ENCODE measurements at regions not wholly inside any gene's neighbourhood (a gene's known extent, or its start where the extent isn't known, plus 50 kb on each side); places are given as distances from the start of the nearest gene placed in this dataset.

- WGBS (ENCODE audit: insufficient coverage) = 15% methylated on average over 9 of the region's 11 CpGs
- POLR2A ChIA-PET = interaction anchor here (0.8 kb wide), 1 partner anchor 719 kb away, joined by 5 read pairs; no protein-coding TSS in a partner anchor
- H3K27me3 ChIP-seq (replicated peaks in 2 of 5; ENCODE audit: control insufficient read depth in 4 of 5, insufficient read depth in 5 of 5, low read length in 4 of 5) = peaks cover 0 to 46% (median 30%) of the 10 kb centered on the region in 5 experiments
- CTCF ChIA-PET = interaction anchor here (1.6 kb wide), 1 partner anchor 9 kb away, joined by 3 read pairs; no protein-coding TSS in a partner anchor
- peaks cover 4 to 22% (median 19%) of the 10 kb centered on the region in 4 experiments for H3K4me1 ChIP-seq (ENCODE audit: control extremely low read depth in 1 of 4, control insufficient read depth in 4 of 4, insufficient read depth in 4 of 4, low read length in 3 of 4)
- peak; percentile 62 to 90 (median 88) for DNase-seq
- H3K4me3 ChIP-seq (ENCODE audit: control insufficient read depth in 1 of 7, extremely low read depth in 1 of 7, insufficient read depth in 4 of 7, low read depth in 2 of 7, low read length in 6 of 7) = no peak overlapping the region
- no peaks in the 10 kb centered on the region for H3K36me3 ChIP-seq (ENCODE audit: control insufficient read depth in 4 of 4, insufficient read depth in 4 of 4, low read length in 3 of 4)
- H3K27ac ChIP-seq (ENCODE audit: insufficient read depth in 1 of 2, low read depth in 1 of 2, low read length in 2 of 2, poor library complexity in 1 of 2, severe bottlenecking in 2 of 2) = no peak overlapping the region
- no peaks in the 10 kb centered on the region for H3K9me3 ChIP-seq (ENCODE audit: control extremely low read depth in 1 of 5, control insufficient read depth in 4 of 5, insufficient read depth in 2 of 5, low read depth in 1 of 5, low read length in 4 of 5)
These were observed 69.8 kb upstream of the STEAP1B start for GRCh38 chr7:22569586-22570321.

- 80% methylated on average over 1 of the region's 4 CpGs for WGBS (ENCODE audit: insufficient coverage)
- Histone ChIP-seq H3K9me3 (ENCODE audit: control extremely low read depth in 1 of 5, control insufficient read depth in 4 of 5, insufficient read depth in 2 of 5, low read depth in 1 of 5, low read length in 4 of 5) (no peaks in the 10 kb centered on the region), H3K27me3 (replicated peaks in 2 of 5; ENCODE audit: control insufficient read depth in 4 of 5, insufficient read depth in 5 of 5, low read length in 4 of 5) (peaks cover 0 to 58% (median 34%) of the 10 kb centered on the region in 5 experiments), H3K27ac (ENCODE audit: insufficient read depth in 1 of 2, low read depth in 1 of 2, low read length in 2 of 2, poor library complexity in 1 of 2, severe bottlenecking in 2 of 2) (no peak overlapping the region), H3K4me1 (ENCODE audit: control extremely low read depth in 1 of 4, control insufficient read depth in 4 of 4, insufficient read depth in 4 of 4, low read length in 3 of 4) (peaks cover 11 to 46% (median 41%) of the 10 kb centered on the region in 4 experiments), H3K4me3 (ENCODE audit: control insufficient read depth in 1 of 7, extremely low read depth in 1 of 7, insufficient read depth in 4 of 7, low read depth in 2 of 7, low read length in 6 of 7) (no peak overlapping the region), H3K36me3 (ENCODE audit: control insufficient read depth in 4 of 4, insufficient read depth in 4 of 4, low read length in 3 of 4) (no peaks in the 10 kb centered on the region)
- ChIA-PET POLR2A (no interaction called here), CTCF (no interaction called here)
- DNase-seq = no peak
These were observed 66.6 kb upstream of the STEAP1B start for GRCh38 chr7:22566592-22566991.

GRCh38 chr7:22566176-22566575 is 66.2 kb upstream of the STEAP1B start:
- H3K4me3 ChIP-seq (ENCODE audit: control insufficient read depth in 1 of 7, extremely low read depth in 1 of 7, insufficient read depth in 4 of 7, low read depth in 2 of 7, low read length in 6 of 7) = no peak overlapping the region
- H3K9me3 ChIP-seq (ENCODE audit: control extremely low read depth in 1 of 5, control insufficient read depth in 4 of 5, insufficient read depth in 2 of 5, low read depth in 1 of 5, low read length in 4 of 5) = no peaks in the 10 kb centered on the region
- peaks cover 11 to 46% (median 41%) of the 10 kb centered on the region in 4 experiments for H3K4me1 ChIP-seq (ENCODE audit: control extremely low read depth in 1 of 4, control insufficient read depth in 4 of 4, insufficient read depth in 4 of 4, low read length in 3 of 4)
- 78% methylated on average over 4 of the region's 4 CpGs for WGBS (ENCODE audit: insufficient coverage)
- ChIA-PET POLR2A (no interaction called here), CTCF (interaction anchor here (14.0 kb wide), 1 partner anchor 159 kb away, joined by 199 read pairs; the partner anchor contains the start of gene IL6)
- no peaks in the 10 kb centered on the region for H3K36me3 ChIP-seq (ENCODE audit: control insufficient read depth in 4 of 4, insufficient read depth in 4 of 4, low read length in 3 of 4)
- H3K27me3 ChIP-seq (replicated peaks in 2 of 5; ENCODE audit: control insufficient read depth in 4 of 5, insufficient read depth in 5 of 5, low read length in 4 of 5) = peaks cover 0 to 60% (median 35%) of the 10 kb centered on the region in 5 experiments
- DNase-seq = no peak
- no peak overlapping the region for H3K27ac ChIP-seq (ENCODE audit: insufficient read depth in 1 of 2, low read depth in 1 of 2, low read length in 2 of 2, poor library complexity in 1 of 2, severe bottlenecking in 2 of 2)

- H3K4me1 ChIP-seq (ENCODE audit: control extremely low read depth in 1 of 4, control insufficient read depth in 4 of 4, insufficient read depth in 4 of 4, low read length in 3 of 4) = peaks cover 11 to 46% (median 40%) of the 10 kb centered on the region in 4 experiments
- no peak overlapping the region for H3K27ac ChIP-seq (ENCODE audit: insufficient read depth in 1 of 2, low read depth in 1 of 2, low read length in 2 of 2, poor library complexity in 1 of 2, severe bottlenecking in 2 of 2)
- H3K4me3 ChIP-seq (ENCODE audit: control insufficient read depth in 1 of 7, extremely low read depth in 1 of 7, insufficient read depth in 4 of 7, low read depth in 2 of 7, low read length in 6 of 7) = no peak overlapping the region
- H3K27me3 ChIP-seq (replicated peaks in 2 of 5; ENCODE audit: control insufficient read depth in 4 of 5, insufficient read depth in 5 of 5, low read length in 4 of 5) = peaks cover 0 to 58% (median 38%) of the 10 kb centered on the region in 5 experiments
- DNase-seq = peak in 2 of 3 donors; percentile 40 to 41
- H3K36me3 ChIP-seq (ENCODE audit: control insufficient read depth in 4 of 4, insufficient read depth in 4 of 4, low read length in 3 of 4) = no peaks in the 10 kb centered on the region
- 36% methylated on average over 1 of the region's 1 CpG for WGBS (ENCODE audit: insufficient coverage)
- no peaks in the 10 kb centered on the region for H3K9me3 ChIP-seq (ENCODE audit: control extremely low read depth in 1 of 5, control insufficient read depth in 4 of 5, insufficient read depth in 2 of 5, low read depth in 1 of 5, low read length in 4 of 5)
- CTCF ChIA-PET = interaction anchor here (0.8 to 14.0 kb wide), 3 partner anchors 160 to 489 kb away, joined by 3 to 199 read pairs (median 4); partner anchors contain the start of gene IL6
- POLR2A ChIA-PET = interaction anchor here (0.6 kb wide), 1 partner anchor 214 kb away, joined by 3 read pairs; no protein-coding TSS in a partner anchor
These were observed 65.4 kb upstream of the STEAP1B start for GRCh38 chr7:22565315-22565811.

GRCh38 chr7:22564511-22565045 is 64.6 kb upstream of the STEAP1B start:
- H3K36me3 ChIP-seq (ENCODE audit: control insufficient read depth in 4 of 4, insufficient read depth in 4 of 4, low read length in 3 of 4) = no peaks in the 10 kb centered on the region
- peaks cover 0 to 58% (median 40%) of the 10 kb centered on the region in 5 experiments for H3K27me3 ChIP-seq (replicated peaks in 2 of 5; ENCODE audit: control insufficient read depth in 4 of 5, insufficient read depth in 5 of 5, low read length in 4 of 5)
- ChIA-PET POLR2A (no interaction called here), CTCF (interaction anchor here (0.7 to 14.0 kb wide), 6 partner anchors 10 to 490 kb away, joined by 3 to 199 read pairs (median 4); partner anchors contain the start of gene IL6)
- WGBS (ENCODE audit: insufficient coverage) = 50% methylated on average over 2 of the region's 6 CpGs
- peak in 2 of 3 donors; percentile 37 to 38 for DNase-seq
- no peaks in the 10 kb centered on the region for H3K9me3 ChIP-seq (ENCODE audit: control extremely low read depth in 1 of 5, control insufficient read depth in 4 of 5, insufficient read depth in 2 of 5, low read depth in 1 of 5, low read length in 4 of 5)
- no peak overlapping the region for H3K27ac ChIP-seq (ENCODE audit: insufficient read depth in 1 of 2, low read depth in 1 of 2, low read length in 2 of 2, poor library complexity in 1 of 2, severe bottlenecking in 2 of 2)
- peak overlapping the region in 2 of 7 experiments; percentile 1 to 48 for H3K4me3 ChIP-seq (ENCODE audit: control insufficient read depth in 1 of 7, extremely low read depth in 1 of 7, insufficient read depth in 4 of 7, low read depth in 2 of 7, low read length in 6 of 7)
- H3K4me1 ChIP-seq (ENCODE audit: control extremely low read depth in 1 of 4, control insufficient read depth in 4 of 4, insufficient read depth in 4 of 4, low read length in 3 of 4) = peaks cover 9 to 40% (median 34%) of the 10 kb centered on the region in 4 experiments

- Histone ChIP-seq H3K36me3 (ENCODE audit: control insufficient read depth in 4 of 4, insufficient read depth in 4 of 4, low read length in 3 of 4) (no peaks in the 10 kb centered on the region), H3K27me3 (replicated peaks in 2 of 5; ENCODE audit: control insufficient read depth in 4 of 5, insufficient read depth in 5 of 5, low read length in 4 of 5) (peaks cover 0 to 58% (median 40%) of the 10 kb centered on the region in 5 experiments), H3K9me3 (ENCODE audit: control extremely low read depth in 1 of 5, control insufficient read depth in 4 of 5, insufficient read depth in 2 of 5, low read depth in 1 of 5, low read length in 4 of 5) (no peaks in the 10 kb centered on the region), H3K4me3 (ENCODE audit: control insufficient read depth in 1 of 7, extremely low read depth in 1 of 7, insufficient read depth in 4 of 7, low read depth in 2 of 7, low read length in 6 of 7) (peak overlapping the region in 1 of 7 experiments; percentile 38), H3K4me1 (ENCODE audit: control extremely low read depth in 1 of 4, control insufficient read depth in 4 of 4, insufficient read depth in 4 of 4, low read length in 3 of 4) (peaks cover 7 to 38% (median 33%) of the 10 kb centered on the region in 4 experiments), H3K27ac (ENCODE audit: insufficient read depth in 1 of 2, low read depth in 1 of 2, low read length in 2 of 2, poor library complexity in 1 of 2, severe bottlenecking in 2 of 2) (no peak overlapping the region)
- WGBS (ENCODE audit: insufficient coverage) = 21% methylated on average over 7 of the region's 11 CpGs
- ChIA-PET POLR2A (no interaction called here), CTCF (interaction anchor here (0.6 to 14.0 kb wide), 9 partner anchors 9 to 466 kb away, joined by 3 to 199 read pairs (median 3); partner anchors contain the start of gene IL6)
- DNase-seq = no peak
These were observed 63.7 kb upstream of the STEAP1B start for GRCh38 chr7:22563621-22564241.
